ENCODE measurements at regions not wholly inside any gene's neighbourhood (a gene's known extent, or its start where the extent isn't known, plus 50 kb on each side); places are given as distances from the start of the nearest gene placed in this dataset.

- no peak overlapping the region for H3K4me3 ChIP-seq (ENCODE audit: low read depth, low read length)
- H3K36me3 ChIP-seq (ENCODE audit: control insufficient read depth, insufficient read depth, low read length) = no peaks in the 10 kb centered on the region
- ChIA-PET POLR2A (no interaction called here), CTCF (interaction anchor here (2.1 kb wide), 1 partner anchor 29 kb away, joined by 5 read pairs; no protein-coding TSS in a partner anchor)
- TF ChIP-seq, protein P1, sequence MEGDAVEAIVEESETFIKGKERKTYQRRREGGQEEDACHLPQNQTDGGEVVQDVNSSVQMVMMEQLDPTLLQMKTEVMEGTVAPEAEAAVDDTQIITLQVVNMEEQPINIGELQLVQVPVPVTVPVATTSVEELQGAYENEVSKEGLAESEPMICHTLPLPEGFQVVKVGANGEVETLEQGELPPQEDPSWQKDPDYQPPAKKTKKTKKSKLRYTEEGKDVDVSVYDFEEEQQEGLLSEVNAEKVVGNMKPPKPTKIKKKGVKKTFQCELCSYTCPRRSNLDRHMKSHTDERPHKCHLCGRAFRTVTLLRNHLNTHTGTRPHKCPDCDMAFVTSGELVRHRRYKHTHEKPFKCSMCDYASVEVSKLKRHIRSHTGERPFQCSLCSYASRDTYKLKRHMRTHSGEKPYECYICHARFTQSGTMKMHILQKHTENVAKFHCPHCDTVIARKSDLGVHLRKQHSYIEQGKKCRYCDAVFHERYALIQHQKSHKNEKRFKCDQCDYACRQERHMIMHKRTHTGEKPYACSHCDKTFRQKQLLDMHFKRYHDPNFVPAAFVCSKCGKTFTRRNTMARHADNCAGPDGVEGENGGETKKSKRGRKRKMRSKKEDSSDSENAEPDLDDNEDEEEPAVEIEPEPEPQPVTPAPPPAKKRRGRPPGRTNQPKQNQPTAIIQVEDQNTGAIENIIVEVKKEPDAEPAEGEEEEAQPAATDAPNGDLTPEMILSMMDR (IDR thresholded peaks at IDR 0.05; ENCODE audit: insufficient read depth, low read depth, low read length) = no peak
- H3K27me3 ChIP-seq (ENCODE audit: control insufficient read depth, insufficient read depth, low read length) = peaks cover 2% of the 10 kb centered on the region
- DNase-seq (ENCODE audit: low read depth) = no peak
Measured at GRCh38 chr16:17585449-17586074, 114.8 kb upstream of the XYLT1 start.

- CTCF ChIA-PET = interaction anchor here (0.6 to 7.6 kb wide), 45 partner anchors 8 to 817 kb away, joined by 3 to 133 read pairs (median 4); partner anchors contain the start of gene XYLT1
- H3K36me3 ChIP-seq (ENCODE audit: control insufficient read depth, insufficient read depth, low read length) = no peaks in the 10 kb centered on the region
- POLR2A ChIA-PET = no interaction called here
- TF ChIP-seq, protein P1 (IDR thresholded peaks at IDR 0.05; ENCODE audit: insufficient read depth, low read depth, low read length) = peak; percentile 96
- no peak overlapping the region for H3K4me3 ChIP-seq (ENCODE audit: low read depth, low read length)
- DNase-seq (ENCODE audit: low read depth) = peak; percentile 40
- H3K27me3 ChIP-seq (ENCODE audit: control insufficient read depth, insufficient read depth, low read length) = 0 out of 2 replicates have a peak, but pooled peaks cover 1% of the 10 kb centered on the region
Measured at GRCh38 chr16:17578981-17579874, 108.5 kb upstream of the XYLT1 start.

GRCh38 chr16:17574256-17574655 lies 103.5 kb upstream of the XYLT1 start:
- Histone ChIP-seq H3K27me3 (ENCODE audit: control insufficient read depth, insufficient read depth, low read length) (0 out of 2 replicates have a peak, but pooled peaks cover 1% of the 10 kb centered on the region), H3K4me3 (ENCODE audit: low read depth, low read length) (no peak overlapping the region), H3K36me3 (ENCODE audit: control insufficient read depth, insufficient read depth, low read length) (no peaks in the 10 kb centered on the region)
- TF ChIP-seq, protein P1 (IDR thresholded peaks at IDR 0.05; ENCODE audit: insufficient read depth, low read depth, low read length) = no peak
- CTCF ChIA-PET = interaction anchor here (1.1 to 7.6 kb wide), 2 partner anchors 18 to 97 kb away, joined by 3 to 133 read pairs; no protein-coding TSS in a partner anchor
- POLR2A ChIA-PET = no interaction called here
- DNase-seq (ENCODE audit: low read depth) = no peak

DNA sequence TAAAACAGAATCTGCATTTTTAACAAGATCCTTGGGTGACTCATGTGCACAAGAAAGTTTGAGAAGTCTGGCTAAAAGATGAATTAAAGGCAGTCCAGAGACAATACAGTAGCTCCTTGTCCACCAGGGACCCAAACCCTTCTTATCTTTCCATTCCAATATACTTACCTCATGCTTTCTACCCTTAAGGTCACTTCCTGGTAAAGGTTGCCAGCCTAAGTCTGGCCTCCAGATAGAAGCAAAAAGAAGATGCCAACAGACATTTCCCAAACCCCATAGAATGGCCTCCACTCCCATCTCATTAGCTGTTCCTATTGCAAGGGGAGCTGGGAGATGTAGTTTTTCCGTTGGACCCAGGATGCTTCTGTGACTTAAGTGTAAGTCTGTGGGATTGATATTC lies 101.4 kb upstream of the XYLT1 start:
- 0 out of 2 replicates have a peak, but pooled peaks cover 1% of the 10 kb centered on the region for H3K27me3 ChIP-seq (ENCODE audit: control insufficient read depth, insufficient read depth, low read length)
- POLR2A ChIA-PET = no interaction called here
- H3K4me3 ChIP-seq (ENCODE audit: low read depth, low read length) = no peak overlapping the region
- no peak for DNase-seq (ENCODE audit: low read depth)
- CTCF ChIA-PET = interaction anchor here (0.5 to 2.8 kb wide), 3 partner anchors 13 to 96 kb away, joined by 3 to 15 read pairs (median 4); no protein-coding TSS in a partner anchor
- no peaks in the 10 kb centered on the region for H3K36me3 ChIP-seq (ENCODE audit: control insufficient read depth, insufficient read depth, low read length)
- TF ChIP-seq, protein P1 (IDR thresholded peaks at IDR 0.05; ENCODE audit: insufficient read depth, low read depth, low read length) = no peak
